CD4-positive, alpha-beta T cell treated with Interleukin-17A for 1 hour (primary cell): ENCODE measurements at regions not wholly inside any gene's neighbourhood (a gene's known extent, or its start where the extent isn't known, plus 50 kb on each side); places are given as distances from the start of the nearest gene placed in this dataset.

Experiments used
- DNase-seq: peaks from one replicate; pipeline ENCODE4 v3.0.0-alpha.2; 2020

GRCh38 chr15:70271422-70272088, 173.8 kb upstream of the TLE3 start:
- no peak for DNase-seq

- no peak for DNase-seq
Observed at GRCh38 chr15:70270752-70271111, 173.0 kb upstream of the TLE3 start.

GRCh38 chr15:70269991-70270751, 172.5 kb upstream of the TLE3 start:
- DNase-seq, result no peak

GRCh38 chr15:70269311-70269911, 171.7 kb upstream of the TLE3 start:
- no peak for DNase-seq

GRCh38 chr15:70268698-70269251, 171.1 kb upstream of the TLE3 start:
- no peak for DNase-seq

GRCh38 chr15:70267879-70268278, 170.2 kb upstream of the TLE3 start:
- DNase-seq, result no peak

- DNase-seq, result no peak
Observed at GRCh38 chr15:70267306-70267705, 169.6 kb upstream of the TLE3 start.

- peak; percentile 39 for DNase-seq
Observed at GRCh38 chr15:70266412-70267121, 168.8 kb upstream of the TLE3 start.

GRCh38 chr15:70265986-70266385, 168.3 kb upstream of the TLE3 start:
- no peak for DNase-seq

GRCh38 chr15:70265466-70265978, 167.8 kb upstream of the TLE3 start:
- DNase-seq, result no peak

- no peak for DNase-seq
Observed at GRCh38 chr15:70264738-70265465, 167.2 kb upstream of the TLE3 start.

- DNase-seq, result no peak
Observed at GRCh38 chr15:70264014-70264582, 166.4 kb upstream of the TLE3 start.

- no peak for DNase-seq
Observed at GRCh38 chr15:70262591-70263274, 165.0 kb upstream of the TLE3 start.

GRCh38 chr15:70262171-70262570, 164.5 kb upstream of the TLE3 start:
- no peak for DNase-seq

- DNase-seq, result no peak
Observed at GRCh38 chr15:70261083-70261482, 163.4 kb upstream of the TLE3 start.

GRCh38 chr15:70260580-70260979, 162.9 kb upstream of the TLE3 start:
- no peak for DNase-seq

- DNase-seq, result no peak
Observed at GRCh38 chr15:70259640-70260508, 162.2 kb upstream of the TLE3 start.

- DNase-seq, result peak; percentile 68
Observed at GRCh38 chr15:70259028-70259424, 161.3 kb upstream of the TLE3 start.

- DNase-seq, result peak; percentile 55
Observed at GRCh38 chr15:70258369-70259027, 160.8 kb upstream of the TLE3 start.
